NT2/D1 (cell line): ENCODE measurements at regions not wholly inside any gene's neighbourhood (a gene's known extent, or its start where the extent isn't known, plus 50 kb on each side); places are given as distances from the start of the nearest gene placed in this dataset.

Experiments
- YY1 ChIP-seq: IDR thresholded peaks from 2 replicates; pipeline ENCODE4 v1.6.1; 2011; ENCODE audit not compliant: insufficient read length, insufficient read depth
- ZNF274 ChIP-seq: IDR thresholded peaks from 2 replicates; pipeline ENCODE4 v1.6.1; 2011; ENCODE audit warnings: mild to moderate bottlenecking, low read depth, low read length

- TF ChIP-seq ZNF274 (no peak), YY1 (no peak)
These were observed 283.8 kb downstream of the CXCL12 start for GRCh38 chr10:44101082-44101481.
